SJSA1 (cell line): ENCODE measurements at regions not wholly inside any gene's neighbourhood (a gene's known extent, or its start where the extent isn't known, plus 50 kb on each side); places are given as distances from the start of the nearest gene placed in this dataset.
"Not testable (repeated sequence)": the region's sequence is repeated elsewhere in the genome, so short reads cannot be mapped to it uniquely, and the experiment has no call there.

Experiments used
- DNase-seq, 2 experiments: peaks; one replicate each; pipeline ENCODE4 v3.0.0-alpha.2; 2015 to 2020; ENCODE audit warnings: low spot score in 2 of 2, low read depth in 1 of 2
- H3K27ac ChIP-seq: fragments of 250-450 bp; sonication (Bioruptor Pico); 2 replicates; pipeline ENCODE4 v1.5.1; 2020; ENCODE audit warnings: mild to moderate bottlenecking, moderate library complexity
- H3K27me3 ChIP-seq: fragments of 250-450 bp; sonication (Bioruptor Pico); replicated peaks from 2 replicates; pipeline ENCODE4 v1.5.1; 2020; ENCODE audit warnings: mild to moderate bottlenecking, moderate library complexity
- H3K36me3 ChIP-seq: fragments of 250-450 bp; sonication (Bioruptor Pico); 2 replicates; pipeline ENCODE4 v1.5.1; 2020; ENCODE audit warnings: mild to moderate bottlenecking
- H3K4me1 ChIP-seq: fragments of 250-450 bp; sonication (Bioruptor Pico); replicated peaks from 2 replicates; pipeline ENCODE4 v1.6.1; 2021; ENCODE audit warnings: mild to moderate bottlenecking
- H3K4me3 ChIP-seq: fragments of 250-450 bp; sonication (Bioruptor Pico); 2 replicates; pipeline ENCODE4 v1.5.1; 2020; ENCODE audit warnings: mild to moderate bottlenecking
- H3K9me3 ChIP-seq: fragments of 250-450 bp; sonication (Bioruptor Pico); replicated peaks from 2 replicates; pipeline ENCODE4 v1.5.1; 2020; ENCODE audit warnings: mild to moderate bottlenecking

- Histone ChIP-seq H3K9me3 (no peaks in the 10 kb centered on the region), H3K27me3 (no peaks in the 10 kb centered on the region), H3K36me3 (no peaks in the 10 kb centered on the region), H3K4me1 (no peaks in the 10 kb centered on the region), H3K27ac (no peak overlapping the region), H3K4me3 (no peak overlapping the region)
- no peak for DNase-seq
Observed at GRCh38 chr6:120947111-120947510, 387.2 kb downstream of the TBC1D32 start.

- no peak for DNase-seq
- H3K36me3 ChIP-seq, result no peaks in the 10 kb centered on the region
- no peak overlapping the region for H3K27ac ChIP-seq
- H3K4me3 ChIP-seq, result no peak overlapping the region
- no peaks in the 10 kb centered on the region for H3K27me3 ChIP-seq
- no peaks in the 10 kb centered on the region for H3K4me1 ChIP-seq
- H3K9me3 ChIP-seq, result no peaks in the 10 kb centered on the region
Observed at GRCh38 chr6:120945905-120946594, 388.2 kb downstream of the TBC1D32 start.

GRCh38 chr6:120938876-120939472, 395.3 kb downstream of the TBC1D32 start:
- Histone ChIP-seq H3K36me3 (no peaks in the 10 kb centered on the region), H3K27ac (no peak overlapping the region), H3K4me1 (no peaks in the 10 kb centered on the region), H3K9me3 (no peaks in the 10 kb centered on the region), H3K4me3 (no peak overlapping the region), H3K27me3 (no peaks in the 10 kb centered on the region)
- no peak for DNase-seq

- Histone ChIP-seq H3K4me3 (no peak overlapping the region), H3K27me3 (no peaks in the 10 kb centered on the region), H3K4me1 (no peaks in the 10 kb centered on the region), H3K27ac (no peak overlapping the region), H3K36me3 (no peaks in the 10 kb centered on the region), H3K9me3 (no peaks in the 10 kb centered on the region)
- DNase-seq, result no peak
Observed at GRCh38 chr6:120938164-120938875, 396.0 kb downstream of the TBC1D32 start.

- no peaks in the 10 kb centered on the region for H3K27me3 ChIP-seq
- no peak overlapping the region for H3K4me3 ChIP-seq
- no peaks in the 10 kb centered on the region for H3K36me3 ChIP-seq
- no peaks in the 10 kb centered on the region for H3K9me3 ChIP-seq
- no peaks in the 10 kb centered on the region for H3K4me1 ChIP-seq
- DNase-seq, result no peak
- no peak overlapping the region for H3K27ac ChIP-seq
Observed at GRCh38 chr6:120935908-120936307, 398.4 kb downstream of the TBC1D32 start.

- Histone ChIP-seq H3K36me3 (no peaks in the 10 kb centered on the region), H3K27me3 (no peaks in the 10 kb centered on the region), H3K9me3 (no peaks in the 10 kb centered on the region), H3K4me1 (no peaks in the 10 kb centered on the region), H3K27ac (no peak overlapping the region), H3K4me3 (no peak overlapping the region)
- DNase-seq, result no peak
Observed at GRCh38 chr6:120935016-120935415, 399.3 kb downstream of the TBC1D32 start.

- not testable (repeated sequence) for H3K4me1 ChIP-seq, H3K9me3 ChIP-seq, H3K27me3 ChIP-seq, H3K27ac ChIP-seq, H3K36me3 ChIP-seq, H3K4me3 ChIP-seq, DNase-seq
Observed at GRCh38 chr6:120931520-120932180, 402.6 kb downstream of the TBC1D32 start.

GRCh38 chr6:120930500-120930899, 403.8 kb downstream of the TBC1D32 start:
- H3K4me3 ChIP-seq, H3K9me3 ChIP-seq, DNase-seq, H3K4me1 ChIP-seq, H3K27me3 ChIP-seq, H3K27ac ChIP-seq, H3K36me3 ChIP-seq: not testable (repeated sequence)

GRCh38 chr6:120924214-120924613, 410.1 kb downstream of the TBC1D32 start:
- no peaks in the 10 kb centered on the region for H3K36me3 ChIP-seq
- H3K27me3 ChIP-seq, result no peaks in the 10 kb centered on the region
- H3K4me3 ChIP-seq, result no peak overlapping the region
- no peaks in the 10 kb centered on the region for H3K9me3 ChIP-seq
- no peak for DNase-seq
- no peaks in the 10 kb centered on the region for H3K4me1 ChIP-seq
- no peak overlapping the region for H3K27ac ChIP-seq

- no peaks in the 10 kb centered on the region for H3K4me1 ChIP-seq
- H3K27me3 ChIP-seq, result no peaks in the 10 kb centered on the region
- H3K4me3 ChIP-seq, result no peak overlapping the region
- H3K36me3 ChIP-seq, result no peaks in the 10 kb centered on the region
- DNase-seq, result no peak
- H3K9me3 ChIP-seq, result no peaks in the 10 kb centered on the region
- H3K27ac ChIP-seq, result no peak overlapping the region
Observed at GRCh38 chr6:120918137-120918536, 416.1 kb downstream of the TBC1D32 start.

- Histone ChIP-seq H3K36me3 (no peaks in the 10 kb centered on the region), H3K27me3 (no peaks in the 10 kb centered on the region), H3K9me3 (no peaks in the 10 kb centered on the region), H3K27ac (no peak overlapping the region), H3K4me1 (no peaks in the 10 kb centered on the region), H3K4me3 (no peak overlapping the region)
- no peak for DNase-seq
Observed at GRCh38 chr6:120916844-120917243, 417.4 kb downstream of the TBC1D32 start.

GRCh38 chr6:120913486-120913885, 420.8 kb downstream of the TBC1D32 start:
- Histone ChIP-seq H3K4me3 (no peak overlapping the region), H3K27ac (no peak overlapping the region), H3K27me3 (no peaks in the 10 kb centered on the region), H3K4me1 (no peaks in the 10 kb centered on the region), H3K9me3 (no peaks in the 10 kb centered on the region), H3K36me3 (no peaks in the 10 kb centered on the region)
- DNase-seq, result no peak

- no peak overlapping the region for H3K27ac ChIP-seq
- no peak for DNase-seq
- no peaks in the 10 kb centered on the region for H3K4me1 ChIP-seq
- no peaks in the 10 kb centered on the region for H3K36me3 ChIP-seq
- H3K27me3 ChIP-seq, result no peaks in the 10 kb centered on the region
- no peaks in the 10 kb centered on the region for H3K9me3 ChIP-seq
- H3K4me3 ChIP-seq, result no peak overlapping the region
Observed at GRCh38 chr6:120908767-120909166, 425.5 kb downstream of the TBC1D32 start.

GRCh38 chr6:120903836-120904235, 430.4 kb downstream of the TBC1D32 start:
- Histone ChIP-seq H3K9me3 (no peaks in the 10 kb centered on the region), H3K27ac (no peak overlapping the region), H3K27me3 (no peaks in the 10 kb centered on the region), H3K36me3 (no peaks in the 10 kb centered on the region), H3K4me3 (no peak overlapping the region), H3K4me1 (no peaks in the 10 kb centered on the region)
- DNase-seq, result no peak
